ENCODE measurements at regions not wholly inside any gene's neighbourhood (a gene's known extent, or its start where the extent isn't known, plus 50 kb on each side); places are given as distances from the start of the nearest gene placed in this dataset.

DNA sequence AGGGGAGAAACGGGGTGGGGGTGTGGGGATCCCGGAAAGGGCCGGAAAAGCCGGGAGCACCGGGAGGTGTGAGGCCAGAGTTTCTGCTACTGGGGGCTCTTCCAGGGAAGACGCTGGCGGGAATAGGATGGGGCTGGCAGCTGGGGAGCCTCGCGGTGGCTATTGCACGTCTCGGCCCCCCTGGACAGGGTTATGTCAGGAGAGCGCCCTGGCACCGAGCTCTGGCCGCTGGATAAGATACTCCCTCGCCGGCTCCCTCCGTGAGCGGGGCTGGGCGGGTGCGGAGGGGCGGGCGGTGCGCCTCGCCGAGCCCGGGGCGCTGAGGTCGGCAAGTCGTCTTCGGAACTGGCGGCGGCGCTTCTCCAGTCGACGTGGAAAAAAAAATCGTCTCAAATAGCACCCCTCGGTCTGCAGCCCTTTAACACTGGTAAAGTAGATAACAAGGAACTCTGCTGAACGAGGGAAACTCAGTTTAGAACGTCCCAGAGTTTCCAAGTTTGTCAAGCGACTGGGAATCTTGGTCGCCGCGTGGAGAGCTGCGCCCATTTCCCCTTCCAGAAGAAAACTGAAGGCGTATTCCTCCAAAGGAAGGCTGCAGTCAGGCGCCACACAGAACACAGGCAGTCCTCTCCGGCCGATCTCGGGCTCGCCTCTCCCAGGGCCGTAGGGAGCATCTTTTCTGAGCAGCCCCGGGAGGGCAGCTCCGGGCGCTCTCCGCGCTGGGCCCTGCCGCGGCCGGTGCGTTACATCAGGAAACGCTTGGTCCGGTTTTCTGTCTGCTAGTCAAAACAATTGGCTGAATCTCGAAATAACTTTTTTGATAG lies 115.1 kb downstream of the KCNRG start:
- Histone ChIP-seq H3K4me2 (replicated peaks; ENCODE audit: low read depth, low read length, poor library complexity, severe bottlenecking) (peak overlapping the region; percentile 96), H2AFZ (ENCODE audit: insufficient read depth, low read depth, low read length, poor library complexity, severe bottlenecking) (peak overlapping the region; percentile 73), H4K20me1 (ENCODE audit: control insufficient read depth, insufficient read depth, low read length, poor library complexity, severe bottlenecking) (peaks cover 6% of the 10 kb centered on the region), H3K27me3 (replicated peaks in 1 of 4; ENCODE audit: control extremely low read depth in 1 of 4, control insufficient read depth in 3 of 4, insufficient read depth in 4 of 4, low read length in 3 of 4) (peaks cover 2 to 68% (median 47%) of the 10 kb centered on the region in 4 experiments), H3K27ac (ENCODE audit: low read length in 2 of 2) (no peak overlapping the region), H3K36me3 (replicated peaks in 1 of 2; ENCODE audit: control extremely low read depth in 1 of 2, control insufficient read depth in 1 of 2, extremely low read depth in 1 of 2, insufficient read depth in 2 of 2, low read length in 1 of 2) (no peaks in the 10 kb centered on the region), H3K9me3 (ENCODE audit: control extremely low read depth in 1 of 3, control insufficient read depth in 2 of 3, insufficient read depth in 1 of 3, low read length in 2 of 3) (peaks cover 0 to 41% (median 0%) of the 10 kb centered on the region in 3 donors), H3K9ac (ENCODE audit: low read length) (peak overlapping the region; percentile 68), H3K4me3 (ENCODE audit: control extremely low read depth in 1 of 5, extremely low read depth in 1 of 5, insufficient read depth in 1 of 5, low read depth in 2 of 5, low read length in 4 of 5) (peak overlapping the region; percentile 43 to 87 (median 61)), H3K79me2 (ENCODE audit: control insufficient read depth, insufficient read depth, low read length) (peaks cover 36% of the 10 kb centered on the region), H3K4me1 (ENCODE audit: control insufficient read depth in 2 of 2, insufficient read depth in 2 of 2, low read length in 2 of 2) (peaks cover 72 to 73% of the 10 kb centered on the region in 2 donors)
- peak overlapping the region; percentile 92 for H3K4me3 Mint-ChIP-seq
- peaks cover 63% of the 10 kb centered on the region for H3K4me1 Mint-ChIP-seq
- H3K27ac Mint-ChIP-seq = peak overlapping the region; percentile 86
- TF ChIP-seq EZH2 (IDR thresholded peaks at IDR 0.05; ENCODE audit: borderline replicate concordance, insufficient read depth, low read depth, low read length, poor library complexity, severe bottlenecking) = peak; percentile 47
- TF ChIP-seq, protein P1, sequence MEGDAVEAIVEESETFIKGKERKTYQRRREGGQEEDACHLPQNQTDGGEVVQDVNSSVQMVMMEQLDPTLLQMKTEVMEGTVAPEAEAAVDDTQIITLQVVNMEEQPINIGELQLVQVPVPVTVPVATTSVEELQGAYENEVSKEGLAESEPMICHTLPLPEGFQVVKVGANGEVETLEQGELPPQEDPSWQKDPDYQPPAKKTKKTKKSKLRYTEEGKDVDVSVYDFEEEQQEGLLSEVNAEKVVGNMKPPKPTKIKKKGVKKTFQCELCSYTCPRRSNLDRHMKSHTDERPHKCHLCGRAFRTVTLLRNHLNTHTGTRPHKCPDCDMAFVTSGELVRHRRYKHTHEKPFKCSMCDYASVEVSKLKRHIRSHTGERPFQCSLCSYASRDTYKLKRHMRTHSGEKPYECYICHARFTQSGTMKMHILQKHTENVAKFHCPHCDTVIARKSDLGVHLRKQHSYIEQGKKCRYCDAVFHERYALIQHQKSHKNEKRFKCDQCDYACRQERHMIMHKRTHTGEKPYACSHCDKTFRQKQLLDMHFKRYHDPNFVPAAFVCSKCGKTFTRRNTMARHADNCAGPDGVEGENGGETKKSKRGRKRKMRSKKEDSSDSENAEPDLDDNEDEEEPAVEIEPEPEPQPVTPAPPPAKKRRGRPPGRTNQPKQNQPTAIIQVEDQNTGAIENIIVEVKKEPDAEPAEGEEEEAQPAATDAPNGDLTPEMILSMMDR (IDR thresholded peaks at IDR 0.05) = no peak
- no peaks in the 10 kb centered on the region for H3K9me3 Mint-ChIP-seq (ENCODE audit: insufficient read depth)
- peaks cover 35% of the 10 kb centered on the region for H3K27me3 Mint-ChIP-seq
- under 1% methylated on average over 62 of the region's 63 CpGs for WGBS (ENCODE audit: insufficient coverage)
- no peak for ATAC-seq (ENCODE audit: low read depth)
- intact Hi-C loops (cut with micrococcal nuclease) = loop anchor here (1.0 to 5.0 kb wide), 3 partner anchors 48 to 237 kb away; no protein-coding TSS in a partner anchor
- DNase-seq = peak; percentile 71
- ChIA-PET CTCF (interaction anchor here (1.1 to 11.5 kb wide), 7 partner anchors 31 to 782 kb away, joined by 3 to 195 read pairs (median 10); partner anchors contain the start of gene TRIM13), POLR2A (interaction anchor here (0.6 to 1.9 kb wide), 7 partner anchors 47 to 782 kb away, joined by 3 to 7 read pairs (median 4); partner anchors contain the start of gene SPRYD7)
